A549 (cell line): ENCODE measurements at regions not wholly inside any gene's neighbourhood (a gene's known extent, or its start where the extent isn't known, plus 50 kb on each side); places are given as distances from the start of the nearest gene placed in this dataset.

Experiments used
- KDM5A ChIP-seq: fragments of 200-600 bp; sonication (generic); IDR thresholded peaks from 2 replicates; pipeline ENCODE4 v1.6.1; 2016; ENCODE audit warnings: antibody characterized with exemption, mild to moderate bottlenecking
- NPAS2 ChIP-seq: fragments of 250-450 bp; sonication (Bioruptor Pico); IDR thresholded peaks from 2 replicates; pipeline ENCODE4 v1.8.0; 2022; ENCODE audit warnings: mild to moderate bottlenecking, moderate library complexity, borderline replicate concordance
- POLR2A ChIP-seq: IDR thresholded peaks from 2 replicates; pipeline ENCODE4 v1.6.1; 2012; ENCODE audit warnings: mild to moderate bottlenecking, low read length
- TF ChIP-seq, protein P1 (sequence below): fragments of >200 bp; sonication (Bioruptor Twin); formaldehyde crosslinking; IDR thresholded peaks from 3 replicates; pipeline ENCODE4 v1.5.1; 2016
- TF ChIP-seq, protein P2 (sequence below): IDR thresholded peaks from 2 replicates; pipeline ENCODE4 v1.6.1; 2012

DNA sequence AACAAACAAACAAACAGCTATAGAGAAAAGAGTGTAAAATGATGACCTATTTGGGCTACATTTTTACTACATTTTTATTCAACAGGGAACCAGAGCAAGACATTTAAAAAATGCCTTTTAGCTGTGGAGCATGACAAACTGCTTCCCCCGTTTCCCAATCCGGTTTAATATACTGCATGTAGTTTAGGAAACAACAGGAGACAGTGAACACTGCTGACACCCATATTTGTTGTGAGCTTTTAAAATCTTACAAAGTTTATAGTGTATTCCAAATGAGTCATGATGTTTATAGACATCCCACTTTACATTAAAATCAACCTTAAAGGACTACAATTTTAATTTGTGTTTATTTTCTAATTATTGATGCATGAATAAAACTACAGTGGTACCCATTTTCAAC, 1238.3 kb downstream of the TECRL start:
- TF ChIP-seq, protein P1, sequence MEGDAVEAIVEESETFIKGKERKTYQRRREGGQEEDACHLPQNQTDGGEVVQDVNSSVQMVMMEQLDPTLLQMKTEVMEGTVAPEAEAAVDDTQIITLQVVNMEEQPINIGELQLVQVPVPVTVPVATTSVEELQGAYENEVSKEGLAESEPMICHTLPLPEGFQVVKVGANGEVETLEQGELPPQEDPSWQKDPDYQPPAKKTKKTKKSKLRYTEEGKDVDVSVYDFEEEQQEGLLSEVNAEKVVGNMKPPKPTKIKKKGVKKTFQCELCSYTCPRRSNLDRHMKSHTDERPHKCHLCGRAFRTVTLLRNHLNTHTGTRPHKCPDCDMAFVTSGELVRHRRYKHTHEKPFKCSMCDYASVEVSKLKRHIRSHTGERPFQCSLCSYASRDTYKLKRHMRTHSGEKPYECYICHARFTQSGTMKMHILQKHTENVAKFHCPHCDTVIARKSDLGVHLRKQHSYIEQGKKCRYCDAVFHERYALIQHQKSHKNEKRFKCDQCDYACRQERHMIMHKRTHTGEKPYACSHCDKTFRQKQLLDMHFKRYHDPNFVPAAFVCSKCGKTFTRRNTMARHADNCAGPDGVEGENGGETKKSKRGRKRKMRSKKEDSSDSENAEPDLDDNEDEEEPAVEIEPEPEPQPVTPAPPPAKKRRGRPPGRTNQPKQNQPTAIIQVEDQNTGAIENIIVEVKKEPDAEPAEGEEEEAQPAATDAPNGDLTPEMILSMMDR: no peak
- TF ChIP-seq NPAS2 (CRISPR knock-in tag): no peak
- TF ChIP-seq, protein P2, sequence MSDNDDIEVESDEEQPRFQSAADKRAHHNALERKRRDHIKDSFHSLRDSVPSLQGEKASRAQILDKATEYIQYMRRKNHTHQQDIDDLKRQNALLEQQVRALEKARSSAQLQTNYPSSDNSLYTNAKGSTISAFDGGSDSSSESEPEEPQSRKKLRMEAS: no peak
- no peak for TF ChIP-seq KDM5A
- TF ChIP-seq POLR2A: no peak
